ENCODE measurements at regions not wholly inside any gene's neighbourhood (a gene's known extent, or its start where the extent isn't known, plus 50 kb on each side); places are given as distances from the start of the nearest gene placed in this dataset.

DNA sequence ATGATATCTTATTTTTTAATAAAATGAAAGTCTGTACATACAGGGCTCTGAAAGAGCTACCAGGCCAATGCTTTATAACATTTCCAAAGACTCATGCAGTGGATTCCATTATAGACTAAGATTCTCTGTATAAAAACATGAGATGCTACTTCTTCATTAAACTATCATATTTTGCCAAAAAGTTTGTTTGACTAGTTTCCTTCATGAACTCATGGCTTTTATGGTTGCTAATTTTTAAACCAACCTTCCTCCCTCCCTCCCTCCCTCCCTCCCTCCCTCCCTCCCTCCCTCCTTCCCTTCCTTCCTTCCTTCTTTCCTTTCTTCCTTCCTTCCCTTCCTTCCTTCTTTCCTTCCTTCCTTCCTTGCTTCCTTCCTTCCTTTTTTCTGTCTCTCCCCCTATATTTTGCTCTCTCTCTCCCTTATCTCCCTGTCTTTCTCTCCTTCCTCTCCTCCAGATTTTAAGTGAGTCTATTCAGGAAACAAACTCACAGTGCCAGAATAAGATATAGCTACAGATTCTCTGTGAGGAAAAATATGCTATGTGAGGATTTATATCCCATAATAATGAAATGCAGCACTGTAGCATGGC lies 961.5 kb upstream of the ZEB2 start:
- TF ChIP-seq CTCF (IDR thresholded peaks at IDR 0.05; ENCODE audit: insufficient read depth, low read length) (no peak), POLR2AphosphoS5 (IDR thresholded peaks at IDR 0.05; ENCODE audit: low read depth) (no peak), GABPA (IDR thresholded peaks at IDR 0.05; ENCODE audit: low read depth) (no peak), SPI1 (IDR thresholded peaks at IDR 0.05; ENCODE audit: borderline replicate concordance, low read depth) (no peak), REST (IDR thresholded peaks at IDR 0.05; ENCODE audit: insufficient replicate concordance, low read depth) (no peak)

Data from HL-60 (cell line).